ENCODE measurements at regions not wholly inside any gene's neighbourhood (a gene's known extent, or its start where the extent isn't known, plus 50 kb on each side); places are given as distances from the start of the nearest gene placed in this dataset.

DNA sequence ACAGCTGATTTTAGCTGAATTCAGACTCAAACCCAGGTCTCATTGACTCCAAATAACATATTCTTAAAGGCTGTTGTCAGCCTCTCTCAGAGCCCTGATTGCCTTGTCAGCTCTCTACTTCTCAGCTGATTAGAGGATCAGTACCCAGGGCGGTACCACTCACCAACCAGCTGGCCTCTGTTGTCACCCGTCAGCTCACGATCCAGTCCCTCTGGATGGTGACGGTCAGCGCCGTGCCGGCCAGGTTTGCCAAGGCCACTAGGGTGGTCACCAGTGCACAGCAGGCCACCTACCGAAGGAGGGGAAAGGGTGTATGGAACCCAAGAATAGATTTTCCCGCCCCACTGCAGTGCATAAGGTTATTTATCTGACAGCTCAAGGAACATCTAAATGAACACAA, 52.3 kb upstream of the TOMM7 start:
- Histone ChIP-seq H3K36me3 (ENCODE audit: control insufficient read depth in 2 of 2, extremely low read depth in 1 of 2, insufficient read depth in 2 of 2, low read length in 2 of 2) (no peaks in the 10 kb centered on the region), H3K9me3 (ENCODE audit: control insufficient read depth, low read depth, low read length) (no peaks in the 10 kb centered on the region), H3K79me2 (ENCODE audit: control insufficient read depth, insufficient read depth, low read length) (no peaks in the 10 kb centered on the region), H3K27me3 (ENCODE audit: control insufficient read depth, extremely low read depth, insufficient read depth, low read length) (no peaks in the 10 kb centered on the region), H3K9me1 (ENCODE audit: control insufficient read depth, extremely low read depth, insufficient read depth, low read length) (no peaks in the 10 kb centered on the region), H3K9ac (ENCODE audit: control insufficient read depth, extremely low read depth, insufficient read depth, low read length) (no peak overlapping the region), H3K4me1 (ENCODE audit: control insufficient read depth, extremely low read depth, insufficient read depth, low read length) (no peaks in the 10 kb centered on the region), H4K20me1 (ENCODE audit: control insufficient read depth, extremely low read depth, insufficient read depth, low read length) (no peaks in the 10 kb centered on the region), H3K27ac (ENCODE audit: control insufficient read depth, insufficient read depth, low read length) (no peak overlapping the region), H3K4me3 (ENCODE audit: control insufficient read depth in 2 of 3, extremely low read depth in 1 of 3, insufficient read depth in 2 of 3, low read depth in 1 of 3, low read length in 3 of 3) (no peak overlapping the region), H2AFZ (ENCODE audit: control insufficient read depth, low read length) (no peak overlapping the region), H3K4me2 (ENCODE audit: control insufficient read depth, extremely low read depth, insufficient read depth, low read depth, low read length) (no peak overlapping the region)
- dilution Hi-C loops (cut with MboI; ENCODE audit: extremely low pct_ligation_motif_present, low sequenced_read_pairs), result no loop called here
- FAIRE-seq, result no peak
- no peak for DNase-seq (ENCODE audit: low read depth, low spot score)
- TF ChIP-seq, protein P1, sequence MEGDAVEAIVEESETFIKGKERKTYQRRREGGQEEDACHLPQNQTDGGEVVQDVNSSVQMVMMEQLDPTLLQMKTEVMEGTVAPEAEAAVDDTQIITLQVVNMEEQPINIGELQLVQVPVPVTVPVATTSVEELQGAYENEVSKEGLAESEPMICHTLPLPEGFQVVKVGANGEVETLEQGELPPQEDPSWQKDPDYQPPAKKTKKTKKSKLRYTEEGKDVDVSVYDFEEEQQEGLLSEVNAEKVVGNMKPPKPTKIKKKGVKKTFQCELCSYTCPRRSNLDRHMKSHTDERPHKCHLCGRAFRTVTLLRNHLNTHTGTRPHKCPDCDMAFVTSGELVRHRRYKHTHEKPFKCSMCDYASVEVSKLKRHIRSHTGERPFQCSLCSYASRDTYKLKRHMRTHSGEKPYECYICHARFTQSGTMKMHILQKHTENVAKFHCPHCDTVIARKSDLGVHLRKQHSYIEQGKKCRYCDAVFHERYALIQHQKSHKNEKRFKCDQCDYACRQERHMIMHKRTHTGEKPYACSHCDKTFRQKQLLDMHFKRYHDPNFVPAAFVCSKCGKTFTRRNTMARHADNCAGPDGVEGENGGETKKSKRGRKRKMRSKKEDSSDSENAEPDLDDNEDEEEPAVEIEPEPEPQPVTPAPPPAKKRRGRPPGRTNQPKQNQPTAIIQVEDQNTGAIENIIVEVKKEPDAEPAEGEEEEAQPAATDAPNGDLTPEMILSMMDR (optimal IDR thresholded peaks at IDR 0.05 in 1 of 3, IDR thresholded peaks at IDR 0.05 in 1 of 3, conservative IDR thresholded peaks at IDR 0.05 in 1 of 3; ENCODE audit: extremely low read depth in 1 of 3, insufficient read depth in 2 of 3, low read length in 3 of 3), result no peak
- no peak for TF ChIP-seq EZH2 (IDR thresholded peaks at IDR 0.05; ENCODE audit: low read length)
